ENCODE measurements at regions not wholly inside any gene's neighbourhood (a gene's known extent, or its start where the extent isn't known, plus 50 kb on each side); places are given as distances from the start of the nearest gene placed in this dataset.

- Histone ChIP-seq H2AFZ (ENCODE audit: low read depth, low read length) (no peak overlapping the region), H4K20me1 (ENCODE audit: insufficient read depth) (no peaks in the 10 kb centered on the region), H3K27me3 (ENCODE audit: insufficient read depth, low read depth, low read length) (no peaks in the 10 kb centered on the region), H3K36me3 (ENCODE audit: insufficient read depth, low read length) (no peaks in the 10 kb centered on the region), H3K4me2 (ENCODE audit: low read length) (no peak overlapping the region), H3K9me2 (ENCODE audit: insufficient read depth, low read length) (no peaks in the 10 kb centered on the region), H3K4me3 (ENCODE audit: low read length) (no peak overlapping the region), H3K79me2 (replicated peaks; ENCODE audit: insufficient read depth, low read length) (no peaks in the 10 kb centered on the region), H3K9ac (ENCODE audit: low read length) (no peak overlapping the region), H3F3A (ENCODE audit: insufficient read depth, low read length, poor library complexity, severe bottlenecking) (no peaks in the 10 kb centered on the region), H3K27ac (ENCODE audit: low read length) (no peak overlapping the region), H3K9me3 (ENCODE audit: low read length) (peaks cover 8% of the 10 kb centered on the region)
- TF ChIP-seq CTCF (IDR thresholded peaks at IDR 0.05; ENCODE audit: poor library complexity, severe bottlenecking) (no peak), EZH2 (IDR thresholded peaks at IDR 0.05; ENCODE audit: borderline replicate concordance, insufficient read depth, low read length, poor library complexity, severe bottlenecking) (no peak), RAD21 (conservative IDR thresholded peaks at IDR 0.05) (no peak), TAF1 (IDR thresholded peaks at IDR 0.05; ENCODE audit: low read depth) (no peak), SMC3 (conservative IDR thresholded peaks at IDR 0.05; ENCODE audit: poor library complexity) (no peak), EP300 (conservative IDR thresholded peaks at IDR 0.05; ENCODE audit: poor library complexity, severe bottlenecking) (no peak), MXI1 (conservative IDR thresholded peaks at IDR 0.05; ENCODE audit: poor library complexity, severe bottlenecking) (no peak), REST (IDR thresholded peaks at IDR 0.05; ENCODE audit: borderline replicate concordance) (no peak)
Observed at GRCh38 chr21:25220954-25221353, 386.3 kb downstream of the MRPL39 start.

- Histone ChIP-seq H3K36me3 (ENCODE audit: insufficient read depth, low read length) (no peaks in the 10 kb centered on the region), H2AFZ (ENCODE audit: low read depth, low read length) (no peak overlapping the region), H3K9me2 (ENCODE audit: insufficient read depth, low read length) (no peaks in the 10 kb centered on the region), H3K4me2 (ENCODE audit: low read length) (no peak overlapping the region), H3K27ac (ENCODE audit: low read length) (no peak overlapping the region), H3K4me3 (ENCODE audit: low read length) (no peak overlapping the region), H3F3A (ENCODE audit: insufficient read depth, low read length, poor library complexity, severe bottlenecking) (no peaks in the 10 kb centered on the region), H3K79me2 (replicated peaks; ENCODE audit: insufficient read depth, low read length) (no peaks in the 10 kb centered on the region), H4K20me1 (ENCODE audit: insufficient read depth) (no peaks in the 10 kb centered on the region), H3K9me3 (ENCODE audit: low read length) (peaks cover 8% of the 10 kb centered on the region), H3K9ac (ENCODE audit: low read length) (no peak overlapping the region), H3K27me3 (ENCODE audit: insufficient read depth, low read depth, low read length) (no peaks in the 10 kb centered on the region)
- TF ChIP-seq EP300 (conservative IDR thresholded peaks at IDR 0.05; ENCODE audit: poor library complexity, severe bottlenecking) (no peak), EZH2 (IDR thresholded peaks at IDR 0.05; ENCODE audit: borderline replicate concordance, insufficient read depth, low read length, poor library complexity, severe bottlenecking) (no peak), TAF1 (IDR thresholded peaks at IDR 0.05; ENCODE audit: low read depth) (no peak), REST (IDR thresholded peaks at IDR 0.05; ENCODE audit: borderline replicate concordance) (no peak), POLR2AphosphoS5 (IDR thresholded peaks at IDR 0.05) (no peak), MXI1 (conservative IDR thresholded peaks at IDR 0.05; ENCODE audit: poor library complexity, severe bottlenecking) (no peak), SMC3 (conservative IDR thresholded peaks at IDR 0.05; ENCODE audit: poor library complexity) (no peak), RAD21 (conservative IDR thresholded peaks at IDR 0.05) (no peak), CTCF (IDR thresholded peaks at IDR 0.05; ENCODE audit: poor library complexity, severe bottlenecking) (no peak)
Observed at GRCh38 chr21:25220169-25220568, 387.1 kb downstream of the MRPL39 start.

All from neural cell (in vitro differentiated cells).